HepG2 (cell line): ENCODE measurements at regions not wholly inside any gene's neighbourhood (a gene's known extent, or its start where the extent isn't known, plus 50 kb on each side); places are given as distances from the start of the nearest gene placed in this dataset.

Source experiments
- CEBPB ChIP-seq: IDR thresholded peaks from 2 replicates; pipeline ENCODE4 v1.6.1; 2011; ENCODE audit warnings: low read depth, low read length, improper control_type of control experiment, borderline replicate concordance
- DMTF1 ChIP-seq: sonication (generic); formaldehyde crosslinking; IDR thresholded peaks from 2 replicates; pipeline ENCODE4 v1.4.0; 2020; ENCODE audit warnings: mild to moderate bottlenecking, missing genetic modification reagents
- FOSL1 ChIP-seq: sonication (generic); formaldehyde crosslinking; IDR thresholded peaks from 2 replicates; pipeline ENCODE4 v1.9.0; 2021; ENCODE audit warnings: missing genetic modification reagents, borderline replicate concordance
- JUN ChIP-seq: sonication (generic); formaldehyde crosslinking; IDR thresholded peaks from 2 replicates; pipeline ENCODE4 v1.4.0; 2020; ENCODE audit warnings: mild to moderate bottlenecking, missing genetic modification reagents
- MYNN ChIP-seq: sonication (generic); formaldehyde crosslinking; IDR thresholded peaks from 2 replicates; pipeline ENCODE4 v1.4.0; 2020; ENCODE audit warnings: mild to moderate bottlenecking, low read depth, missing genetic modification reagents
- PHB2 ChIP-seq: fragments of 450-650 bp; IDR thresholded peaks from 2 replicates; pipeline ENCODE4 v1.6.1; 2018; ENCODE audit not compliant: partially characterized antibody
- PHF20 ChIP-seq: sonication (generic); formaldehyde crosslinking; IDR thresholded peaks from 2 replicates; pipeline ENCODE4 v1.5.0; 2020; ENCODE audit warnings: mild to moderate bottlenecking, missing genetic modification reagents
- PREB ChIP-seq: sonication (generic); formaldehyde crosslinking; IDR thresholded peaks from 2 replicates; pipeline ENCODE4 v1.4.0; 2020; ENCODE audit warnings: missing genetic modification reagents
- PRPF4 ChIP-seq: fragments of 200-400 bp; formaldehyde crosslinking; IDR thresholded peaks from 2 replicates; pipeline ENCODE4 v1.6.1; 2016; ENCODE audit warnings: low read length, low read depth; ENCODE audit not compliant: poor library complexity, severe bottlenecking
- TAF1 ChIP-seq: sonication (generic); formaldehyde crosslinking; IDR thresholded peaks from 2 replicates; pipeline ENCODE4 v1.4.0; 2020; ENCODE audit warnings: missing genetic modification reagents
- YY1 ChIP-seq: IDR thresholded peaks from 2 replicates; pipeline ENCODE4 v1.6.1; 2011; ENCODE audit warnings: low read length, low read depth, moderate library complexity, mild to moderate bottlenecking; ENCODE audit not compliant: insufficient read depth, insufficient replicate concordance
- ZEB1 ChIP-seq: IDR thresholded peaks from 2 replicates; pipeline ENCODE4 v1.6.1; 2012; ENCODE audit warnings: mild to moderate bottlenecking, low read depth, inconsistent platforms; ENCODE audit not compliant: insufficient replicate concordance
- ZNF362 ChIP-seq: sonication (generic); formaldehyde crosslinking; IDR thresholded peaks from 2 replicates; pipeline ENCODE4 v1.4.0; 2020; ENCODE audit warnings: missing genetic modification reagents, mild to moderate bottlenecking, borderline replicate concordance
- ZNF501 ChIP-seq: sonication (generic); formaldehyde crosslinking; IDR thresholded peaks from 2 replicates; pipeline ENCODE4 v1.5.1; 2020; ENCODE audit warnings: mild to moderate bottlenecking, moderate library complexity, missing genetic modification reagents

- TF ChIP-seq PHF20 (no peak), PREB (CRISPR knock-in tag) (no peak), JUN (CRISPR knock-in tag) (no peak), ZEB1 (no peak), TAF1 (CRISPR knock-in tag) (no peak), DMTF1 (CRISPR knock-in tag) (no peak), ZNF362 (no peak), YY1 (no peak), MYNN (CRISPR knock-in tag) (no peak), PHB2 (no peak), PRPF4 (no peak), CEBPB (no peak), ZNF501 (no peak), FOSL1 (CRISPR knock-in tag) (no peak)
Measured at GRCh38 chr1:193480755-193481154, 294.3 kb upstream of the B3GALT2 start.
